ENCODE measurements at regions not wholly inside any gene's neighbourhood (a gene's known extent, or its start where the extent isn't known, plus 50 kb on each side); places are given as distances from the start of the nearest gene placed in this dataset.

DNA sequence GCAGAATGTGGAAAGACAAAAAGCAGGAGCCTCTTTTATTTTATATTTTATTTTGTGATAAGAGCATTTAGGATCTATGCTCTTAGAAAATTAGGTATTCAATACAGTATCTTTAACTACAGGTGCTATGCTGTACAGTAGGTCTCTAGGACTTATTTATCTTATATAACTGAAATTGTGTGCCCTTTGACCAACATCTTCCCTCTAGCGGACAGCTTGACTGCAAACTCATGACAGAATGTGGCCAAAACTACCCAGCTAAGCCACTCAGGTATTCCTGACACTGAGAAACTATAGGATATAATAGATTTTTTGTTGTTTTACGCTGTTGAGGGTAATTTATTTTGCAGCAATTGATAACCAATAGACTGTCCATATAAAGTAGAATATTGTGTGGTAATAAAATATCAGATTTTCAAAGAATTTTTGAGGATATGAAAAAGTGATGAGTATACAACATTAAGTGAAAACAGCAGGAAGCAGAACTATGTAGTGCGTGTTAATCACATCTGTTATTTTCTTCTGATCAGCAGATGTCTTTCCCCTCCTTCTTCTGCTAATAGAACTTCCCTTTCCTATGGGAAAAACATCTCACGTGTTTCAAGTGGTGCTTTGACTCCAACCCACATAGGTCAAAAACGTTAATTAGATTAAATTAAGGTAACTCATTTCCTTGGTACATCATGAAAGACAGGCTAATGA is 69.9 kb upstream of the SELENOP start:
- no peak for DNase-seq (ENCODE audit: low read depth, low spot score)
- no peak for TF ChIP-seq FOXP2 (optimal IDR thresholded peaks at IDR 0.05; ENCODE audit: control extremely low read depth, extremely low read length, insufficient read depth)
- TF ChIP-seq EZH2 (IDR thresholded peaks at IDR 0.05) = no peak
- TF ChIP-seq POLR2AphosphoS5 (IDR thresholded peaks at IDR 0.05; ENCODE audit: borderline replicate concordance, low read depth, low read length) = no peak
- H3K27ac ChIP-seq = no peak overlapping the region

DNA sequence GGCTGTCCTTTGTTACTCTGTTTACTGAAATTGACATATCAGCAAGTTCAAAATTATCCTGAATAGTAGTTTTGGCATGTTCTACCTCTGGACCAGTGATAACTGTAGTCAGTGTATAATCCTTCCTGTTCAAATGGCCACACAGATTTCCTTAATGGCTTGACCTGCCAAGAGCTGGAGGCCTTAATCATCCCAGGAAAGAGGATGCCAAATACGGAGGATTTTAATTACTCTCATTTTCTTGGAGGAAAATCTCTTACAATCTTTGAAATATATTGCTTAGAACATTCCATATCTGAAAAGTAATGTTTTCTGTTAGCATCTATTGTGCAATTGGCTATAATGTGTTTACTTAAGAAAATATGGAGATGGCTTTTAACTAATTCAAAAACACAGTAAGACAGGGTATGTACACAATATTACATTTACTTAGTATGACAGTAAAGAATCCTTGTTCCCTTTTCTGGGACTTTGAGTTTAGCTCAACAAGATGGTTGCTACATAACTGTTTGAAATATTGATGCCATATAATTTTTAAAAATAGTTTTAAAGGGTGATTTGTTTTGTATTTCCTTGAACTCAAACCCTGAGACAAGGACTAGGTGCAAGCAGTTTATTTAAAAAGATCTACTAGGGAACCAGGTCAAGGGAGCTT is 68.9 kb upstream of the SELENOP start:
- Histone ChIP-seq H3K9me3 (ENCODE audit: low read depth, low read length) (no peaks in the 10 kb centered on the region), H3K27ac (no peak overlapping the region), H3K36me3 (ENCODE audit: insufficient read depth, low read length) (no peaks in the 10 kb centered on the region), H3K4me3 (no peak overlapping the region), H3K9ac (ENCODE audit: insufficient read length) (no peak overlapping the region)
- no peak for TF ChIP-seq POLR2AphosphoS5 (IDR thresholded peaks at IDR 0.05; ENCODE audit: borderline replicate concordance, low read depth, low read length)
- no peak for TF ChIP-seq EZH2 (IDR thresholded peaks at IDR 0.05)
- no peak for TF ChIP-seq FOXP2 (optimal IDR thresholded peaks at IDR 0.05; ENCODE audit: control extremely low read depth, extremely low read length, insufficient read depth)
- no peak for DNase-seq (ENCODE audit: low read depth, low spot score)

More for the DNA sequence above, 69.9 kb upstream of the SELENOP start:
- Histone ChIP-seq H3K4me3 (no peak overlapping the region), H3K36me3 (ENCODE audit: insufficient read depth, low read length) (no peaks in the 10 kb centered on the region), H3K9me3 (ENCODE audit: low read depth, low read length) (no peaks in the 10 kb centered on the region), H3K9ac (ENCODE audit: insufficient read length) (no peak overlapping the region)

DNA sequence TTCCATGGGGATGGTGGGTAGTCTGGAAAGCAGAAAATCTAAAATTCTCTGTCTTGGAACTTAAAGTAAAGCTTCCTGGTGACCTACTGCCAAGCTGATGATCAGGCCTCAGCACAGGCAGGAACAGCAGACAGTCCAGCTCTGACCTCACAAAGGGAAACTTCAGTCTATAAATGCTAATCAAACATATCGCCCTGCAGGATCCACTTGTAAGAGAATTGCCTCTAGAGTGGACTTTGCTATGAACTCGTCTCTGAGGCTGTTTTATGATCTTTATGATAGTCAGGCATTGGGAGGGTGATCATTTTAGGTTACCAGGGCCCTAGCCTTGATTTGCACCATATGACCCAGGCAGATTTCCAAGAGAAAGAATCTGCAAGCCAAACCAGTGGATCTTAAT is 67.6 kb upstream of the SELENOP start:
- TF ChIP-seq EZH2 (IDR thresholded peaks at IDR 0.05) = no peak
- TF ChIP-seq FOXP2 (optimal IDR thresholded peaks at IDR 0.05; ENCODE audit: control extremely low read depth, extremely low read length, insufficient read depth) = no peak
- no peak for TF ChIP-seq POLR2AphosphoS5 (IDR thresholded peaks at IDR 0.05; ENCODE audit: borderline replicate concordance, low read depth, low read length)
- H3K36me3 ChIP-seq (ENCODE audit: insufficient read depth, low read length) = no peaks in the 10 kb centered on the region
- no peak for DNase-seq (ENCODE audit: low read depth, low spot score)
- H3K4me3 ChIP-seq = no peak overlapping the region
- no peak overlapping the region for H3K27ac ChIP-seq
- no peaks in the 10 kb centered on the region for H3K9me3 ChIP-seq (ENCODE audit: low read depth, low read length)
- no peak overlapping the region for H3K9ac ChIP-seq (ENCODE audit: insufficient read length)

DNA sequence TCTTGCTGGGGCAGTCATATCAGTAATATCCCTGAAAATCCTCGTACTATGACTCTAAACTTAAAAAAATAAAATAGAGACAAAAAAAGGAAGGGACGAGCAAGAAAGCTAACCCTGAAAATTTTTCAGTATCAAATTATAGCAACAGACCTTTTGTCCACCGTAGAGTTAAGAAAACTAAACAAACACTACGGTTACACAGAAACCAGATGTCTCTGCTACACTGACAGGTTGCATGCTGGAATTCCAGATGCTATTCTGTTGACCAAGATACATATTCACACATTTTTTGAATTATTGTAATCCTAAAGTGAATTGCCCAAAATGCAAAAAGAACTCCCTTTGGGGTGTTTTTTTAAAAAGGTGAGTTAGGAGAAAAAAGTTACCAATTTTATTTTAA is 66.9 kb upstream of the SELENOP start:
- no peak for TF ChIP-seq EZH2 (IDR thresholded peaks at IDR 0.05)
- Histone ChIP-seq H3K4me3 (no peak overlapping the region), H3K9me3 (ENCODE audit: low read depth, low read length) (no peaks in the 10 kb centered on the region), H3K36me3 (ENCODE audit: insufficient read depth, low read length) (no peaks in the 10 kb centered on the region), H3K9ac (ENCODE audit: insufficient read length) (no peak overlapping the region), H3K27ac (no peak overlapping the region)
- no peak for DNase-seq (ENCODE audit: low read depth, low spot score)

DNA sequence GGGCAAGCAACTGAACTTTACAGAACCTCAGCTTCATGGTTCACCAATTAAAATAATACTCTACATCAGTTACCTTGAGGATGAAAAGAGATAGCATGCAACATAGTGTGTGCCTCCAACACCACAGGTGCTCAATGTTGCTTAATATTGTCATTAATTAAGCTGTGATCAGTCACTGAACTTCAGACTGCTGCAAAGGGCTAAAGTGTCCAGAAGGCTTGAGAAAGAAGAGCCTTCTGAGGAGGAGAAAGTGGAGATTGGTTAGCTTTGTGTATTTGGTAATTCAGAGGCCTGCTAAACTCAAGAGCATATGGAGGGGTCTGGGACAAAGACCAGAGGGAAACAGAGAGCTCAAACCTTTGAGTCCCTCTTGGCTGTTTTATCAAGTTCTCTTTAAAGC is 66.3 kb upstream of the SELENOP start:
- no peak overlapping the region for H3K4me3 ChIP-seq

DNA sequence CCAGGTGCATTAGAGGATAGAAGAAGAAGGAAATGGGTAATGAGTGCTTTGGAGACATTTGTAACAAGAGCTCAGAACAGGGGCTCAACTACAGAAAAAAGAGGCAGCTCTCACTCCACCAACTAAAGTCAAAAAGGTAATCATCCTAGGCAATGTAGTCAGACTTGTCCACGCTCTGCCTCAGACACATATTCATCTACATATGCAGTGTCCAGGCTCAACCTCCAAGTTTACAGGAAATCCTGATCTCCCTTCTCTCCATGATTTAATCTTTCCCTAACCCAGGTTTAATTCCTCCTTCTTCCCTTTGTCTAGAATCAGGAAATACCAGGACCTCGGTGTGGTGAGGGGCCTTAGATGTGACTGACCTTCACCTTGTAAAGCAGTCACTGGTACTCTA is 65.7 kb upstream of the SELENOP start:
- H3K36me3 ChIP-seq (ENCODE audit: insufficient read depth, low read length) = no peaks in the 10 kb centered on the region
- H3K9ac ChIP-seq (ENCODE audit: insufficient read length) = no peak overlapping the region
- H3K4me3 ChIP-seq = no peak overlapping the region
- H3K9me3 ChIP-seq (ENCODE audit: low read depth, low read length) = no peaks in the 10 kb centered on the region
- no peak overlapping the region for H3K27ac ChIP-seq
- TF ChIP-seq FOXP2 (optimal IDR thresholded peaks at IDR 0.05; ENCODE audit: control extremely low read depth, extremely low read length, insufficient read depth) (no peak), POLR2AphosphoS5 (IDR thresholded peaks at IDR 0.05; ENCODE audit: borderline replicate concordance, low read depth, low read length) (no peak), EZH2 (IDR thresholded peaks at IDR 0.05) (no peak)
- no peak for DNase-seq (ENCODE audit: low read depth, low spot score)

More for the DNA sequence above, 66.3 kb upstream of the SELENOP start:
- no peak for DNase-seq (ENCODE audit: low read depth, low spot score)
- Histone ChIP-seq H3K9ac (ENCODE audit: insufficient read length) (no peak overlapping the region), H3K27ac (no peak overlapping the region), H3K36me3 (ENCODE audit: insufficient read depth, low read length) (no peaks in the 10 kb centered on the region), H3K9me3 (ENCODE audit: low read depth, low read length) (no peaks in the 10 kb centered on the region)
- no peak for TF ChIP-seq POLR2AphosphoS5 (IDR thresholded peaks at IDR 0.05; ENCODE audit: borderline replicate concordance, low read depth, low read length)
- TF ChIP-seq FOXP2 (optimal IDR thresholded peaks at IDR 0.05; ENCODE audit: control extremely low read depth, extremely low read length, insufficient read depth) = no peak
- no peak for TF ChIP-seq EZH2 (IDR thresholded peaks at IDR 0.05)

DNA sequence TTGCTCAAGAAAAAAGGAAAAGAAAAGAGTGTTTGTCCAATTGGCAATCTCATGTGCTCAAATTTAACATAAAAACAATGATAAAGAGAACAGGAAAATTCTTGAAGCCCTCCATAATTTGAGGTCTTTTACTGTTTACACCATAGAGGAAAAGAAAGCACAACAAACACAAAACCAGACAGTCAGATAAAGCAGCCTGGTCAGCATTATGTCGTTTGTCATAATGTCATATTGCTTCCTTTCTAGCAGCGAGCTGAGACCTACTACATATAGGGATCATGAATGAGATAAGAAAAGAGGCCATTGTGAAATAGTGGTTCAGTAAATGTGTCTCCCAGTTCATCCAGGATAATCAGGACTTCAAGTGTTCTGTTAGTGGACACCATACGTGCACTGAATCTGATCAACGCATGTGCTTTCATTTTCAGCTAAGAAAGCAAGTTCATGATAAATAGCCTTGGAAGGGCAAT is 64.7 kb upstream of the SELENOP start:
- TF ChIP-seq EZH2 (IDR thresholded peaks at IDR 0.05) (no peak), FOXP2 (optimal IDR thresholded peaks at IDR 0.05; ENCODE audit: control extremely low read depth, extremely low read length, insufficient read depth) (no peak), POLR2AphosphoS5 (IDR thresholded peaks at IDR 0.05; ENCODE audit: borderline replicate concordance, low read depth, low read length) (no peak)
- Histone ChIP-seq H3K36me3 (ENCODE audit: insufficient read depth, low read length) (no peaks in the 10 kb centered on the region), H3K27ac (no peak overlapping the region)

DNA sequence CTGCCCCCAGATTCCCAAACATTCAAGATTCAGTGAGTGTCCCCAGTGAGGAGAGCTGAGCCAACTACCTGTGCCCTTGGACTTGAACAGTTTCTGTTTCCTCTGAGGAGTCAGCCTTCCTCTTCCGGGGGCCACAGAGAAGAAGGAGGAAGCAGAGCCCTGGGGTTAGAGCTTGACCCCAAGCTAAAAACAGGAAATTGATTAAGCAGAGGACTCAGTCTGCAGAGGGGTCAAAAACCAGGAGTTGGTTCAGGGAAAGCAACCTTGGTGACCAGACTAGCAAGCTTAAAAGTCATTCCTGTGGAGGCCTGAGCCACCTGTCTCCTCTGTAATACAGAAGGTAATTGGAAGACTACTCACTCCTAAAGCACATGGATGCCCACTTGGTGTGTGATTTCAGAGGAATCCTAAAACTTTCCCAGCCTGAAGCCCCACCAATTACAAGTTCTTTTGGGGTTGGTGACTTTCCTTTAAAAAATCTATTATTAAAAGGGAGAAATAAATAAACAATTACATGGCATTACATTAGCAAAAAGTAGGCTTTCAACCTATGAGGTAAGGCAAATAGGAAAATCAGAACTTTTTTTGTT is 64.2 kb upstream of the SELENOP start:
- Histone ChIP-seq H3K9ac (ENCODE audit: insufficient read length) (no peak overlapping the region), H3K9me3 (ENCODE audit: low read depth, low read length) (no peaks in the 10 kb centered on the region)
- no peak for TF ChIP-seq POLR2AphosphoS5 (IDR thresholded peaks at IDR 0.05; ENCODE audit: borderline replicate concordance, low read depth, low read length)
- no peak for TF ChIP-seq EZH2 (IDR thresholded peaks at IDR 0.05)
- TF ChIP-seq FOXP2 (optimal IDR thresholded peaks at IDR 0.05; ENCODE audit: control extremely low read depth, extremely low read length, insufficient read depth) = no peak

More for the DNA sequence above, 64.7 kb upstream of the SELENOP start:
- no peak overlapping the region for H3K4me3 ChIP-seq
- no peaks in the 10 kb centered on the region for H3K9me3 ChIP-seq (ENCODE audit: low read depth, low read length)
- H3K9ac ChIP-seq (ENCODE audit: insufficient read length) = no peak overlapping the region
- DNase-seq (ENCODE audit: low read depth, low spot score) = no peak

More for the DNA sequence above, 64.2 kb upstream of the SELENOP start:
- H3K4me3 ChIP-seq = no peak overlapping the region
- H3K27ac ChIP-seq = no peak overlapping the region
- no peaks in the 10 kb centered on the region for H3K36me3 ChIP-seq (ENCODE audit: insufficient read depth, low read length)
- no peak for DNase-seq (ENCODE audit: low read depth, low spot score)

Data from SK-N-MC (cell line).